Breast epithelium (tissue), 3 donors: ENCODE measurements at regions not wholly inside any gene's neighbourhood (a gene's known extent, or its start where the extent isn't known, plus 50 kb on each side); places are given as distances from the start of the nearest gene placed in this dataset.

Experiments
- POLR2A ChIP-seq: fragments of 450-650 bp; IDR thresholded peaks from one replicate; pipeline ENCODE4 v1.6.1; 2016; ENCODE audit warnings: antibody characterized with exemption, mild to moderate bottlenecking, moderate library complexity
- POLR2AphosphoS5 ChIP-seq, 3 donors: sonication (generic); formaldehyde crosslinking; IDR thresholded peaks; one replicate each; pipeline ENCODE4 v1.6.1; 2017; ENCODE audit warnings: antibody characterized with exemption in 3 of 3
- TF ChIP-seq, protein P1 (sequence below), 3 donors: fragments of 450-650 bp; IDR thresholded peaks; one replicate each; pipeline ENCODE4 v1.5.1; 2016 to 2017; ENCODE audit warnings: antibody characterized with exemption in 3 of 3, mild to moderate bottlenecking in 3 of 3, moderate library complexity in 3 of 3

DNA sequence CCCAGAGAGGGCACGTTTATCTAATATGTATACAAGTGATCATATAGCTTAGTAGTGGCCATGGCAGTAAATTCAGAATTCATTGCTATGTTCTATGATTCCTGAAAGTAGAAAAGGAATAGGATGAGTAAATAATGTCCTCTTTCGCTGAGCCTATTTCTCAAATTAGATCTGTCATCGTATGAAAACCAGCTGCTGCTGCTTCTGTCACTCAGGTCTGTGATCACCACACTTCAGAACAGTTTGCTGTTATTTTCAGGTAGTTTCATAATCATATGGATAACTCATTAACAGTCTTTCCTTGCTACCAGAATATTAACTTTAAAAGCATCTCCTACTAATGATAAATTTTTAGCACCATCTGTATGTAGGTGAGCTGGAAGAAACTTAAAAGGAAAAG lies 289.1 kb upstream of the AZI2 start:
- TF ChIP-seq, protein P1, sequence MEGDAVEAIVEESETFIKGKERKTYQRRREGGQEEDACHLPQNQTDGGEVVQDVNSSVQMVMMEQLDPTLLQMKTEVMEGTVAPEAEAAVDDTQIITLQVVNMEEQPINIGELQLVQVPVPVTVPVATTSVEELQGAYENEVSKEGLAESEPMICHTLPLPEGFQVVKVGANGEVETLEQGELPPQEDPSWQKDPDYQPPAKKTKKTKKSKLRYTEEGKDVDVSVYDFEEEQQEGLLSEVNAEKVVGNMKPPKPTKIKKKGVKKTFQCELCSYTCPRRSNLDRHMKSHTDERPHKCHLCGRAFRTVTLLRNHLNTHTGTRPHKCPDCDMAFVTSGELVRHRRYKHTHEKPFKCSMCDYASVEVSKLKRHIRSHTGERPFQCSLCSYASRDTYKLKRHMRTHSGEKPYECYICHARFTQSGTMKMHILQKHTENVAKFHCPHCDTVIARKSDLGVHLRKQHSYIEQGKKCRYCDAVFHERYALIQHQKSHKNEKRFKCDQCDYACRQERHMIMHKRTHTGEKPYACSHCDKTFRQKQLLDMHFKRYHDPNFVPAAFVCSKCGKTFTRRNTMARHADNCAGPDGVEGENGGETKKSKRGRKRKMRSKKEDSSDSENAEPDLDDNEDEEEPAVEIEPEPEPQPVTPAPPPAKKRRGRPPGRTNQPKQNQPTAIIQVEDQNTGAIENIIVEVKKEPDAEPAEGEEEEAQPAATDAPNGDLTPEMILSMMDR (IDR thresholded peaks at IDR 0.05): no peak
- no peak for TF ChIP-seq POLR2AphosphoS5 (IDR thresholded peaks at IDR 0.05)
- TF ChIP-seq POLR2A: no peak
